ENCODE measurements at regions not wholly inside any gene's neighbourhood (a gene's known extent, or its start where the extent isn't known, plus 50 kb on each side); places are given as distances from the start of the nearest gene placed in this dataset.

DNA sequence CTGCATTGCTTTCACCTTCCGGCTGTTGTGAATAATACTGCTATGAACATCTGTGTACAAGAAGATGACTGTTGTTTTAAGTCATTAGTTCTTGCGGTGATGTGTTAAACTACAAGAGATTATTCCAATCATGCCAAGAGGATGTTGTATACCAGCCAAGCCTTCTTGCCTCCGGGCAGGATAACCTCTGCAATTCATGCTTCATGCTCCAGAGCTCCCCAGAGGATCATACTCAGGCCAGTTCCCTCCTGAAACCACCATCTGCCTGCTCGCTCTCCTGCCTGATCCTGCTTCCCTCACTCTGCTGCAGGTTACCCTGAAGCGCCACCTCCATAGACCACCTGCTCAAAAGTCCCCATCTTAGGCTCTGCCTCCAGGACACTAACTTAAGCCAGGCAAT is 187.1 kb upstream of the PROK2 start:
- H3K9me3 Mint-ChIP-seq (ENCODE audit: unreplicated experiment), result no peaks in the 10 kb centered on the region
- H3K4me3 Mint-ChIP-seq (ENCODE audit: unreplicated experiment), result no peak overlapping the region
- no peaks in the 10 kb centered on the region for H3K36me3 Mint-ChIP-seq (ENCODE audit: unreplicated experiment)
- no peak overlapping the region for H3K27ac Mint-ChIP-seq (ENCODE audit: unreplicated experiment)
- H3K27me3 Mint-ChIP-seq (ENCODE audit: unreplicated experiment), result peaks cover 64% of the 10 kb centered on the region
- no peaks in the 10 kb centered on the region for H3K4me1 Mint-ChIP-seq (ENCODE audit: unreplicated experiment)
- no peak for DNase-seq (ENCODE audit: extremely low spot score, unreplicated experiment)
- TF ChIP-seq, protein P1, sequence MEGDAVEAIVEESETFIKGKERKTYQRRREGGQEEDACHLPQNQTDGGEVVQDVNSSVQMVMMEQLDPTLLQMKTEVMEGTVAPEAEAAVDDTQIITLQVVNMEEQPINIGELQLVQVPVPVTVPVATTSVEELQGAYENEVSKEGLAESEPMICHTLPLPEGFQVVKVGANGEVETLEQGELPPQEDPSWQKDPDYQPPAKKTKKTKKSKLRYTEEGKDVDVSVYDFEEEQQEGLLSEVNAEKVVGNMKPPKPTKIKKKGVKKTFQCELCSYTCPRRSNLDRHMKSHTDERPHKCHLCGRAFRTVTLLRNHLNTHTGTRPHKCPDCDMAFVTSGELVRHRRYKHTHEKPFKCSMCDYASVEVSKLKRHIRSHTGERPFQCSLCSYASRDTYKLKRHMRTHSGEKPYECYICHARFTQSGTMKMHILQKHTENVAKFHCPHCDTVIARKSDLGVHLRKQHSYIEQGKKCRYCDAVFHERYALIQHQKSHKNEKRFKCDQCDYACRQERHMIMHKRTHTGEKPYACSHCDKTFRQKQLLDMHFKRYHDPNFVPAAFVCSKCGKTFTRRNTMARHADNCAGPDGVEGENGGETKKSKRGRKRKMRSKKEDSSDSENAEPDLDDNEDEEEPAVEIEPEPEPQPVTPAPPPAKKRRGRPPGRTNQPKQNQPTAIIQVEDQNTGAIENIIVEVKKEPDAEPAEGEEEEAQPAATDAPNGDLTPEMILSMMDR (IDR thresholded peaks at IDR 0.05), result no peak

DNA sequence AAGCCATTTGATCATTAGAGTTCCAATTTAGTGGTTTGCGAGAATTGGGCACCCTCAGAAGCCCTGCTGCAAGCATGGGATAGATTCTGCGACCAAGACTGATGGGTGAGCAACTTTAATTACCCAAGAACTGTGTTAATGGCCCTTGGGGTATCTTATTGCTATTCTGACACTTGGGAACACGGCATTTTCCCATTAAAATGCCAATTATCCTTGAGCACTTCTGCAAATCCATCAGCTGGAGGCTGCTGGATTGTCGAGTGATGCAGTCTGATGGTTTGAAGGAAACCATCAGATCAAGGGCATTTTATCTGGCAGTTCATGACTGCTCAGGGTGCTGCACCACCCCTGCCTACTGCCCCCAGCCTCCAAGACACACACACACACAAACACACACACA is 183.6 kb upstream of the PROK2 start:
- no peak overlapping the region for H3K4me3 Mint-ChIP-seq (ENCODE audit: unreplicated experiment)
- no peaks in the 10 kb centered on the region for H3K36me3 Mint-ChIP-seq (ENCODE audit: unreplicated experiment)
- peaks cover 71% of the 10 kb centered on the region for H3K27me3 Mint-ChIP-seq (ENCODE audit: unreplicated experiment)
- H3K4me1 Mint-ChIP-seq (ENCODE audit: unreplicated experiment), result no peaks in the 10 kb centered on the region
- H3K27ac Mint-ChIP-seq (ENCODE audit: unreplicated experiment), result no peak overlapping the region
- no peaks in the 10 kb centered on the region for H3K9me3 Mint-ChIP-seq (ENCODE audit: unreplicated experiment)
- TF ChIP-seq, protein P1 (IDR thresholded peaks at IDR 0.05), result no peak
- no peak for DNase-seq (ENCODE audit: extremely low spot score, unreplicated experiment)

DNA sequence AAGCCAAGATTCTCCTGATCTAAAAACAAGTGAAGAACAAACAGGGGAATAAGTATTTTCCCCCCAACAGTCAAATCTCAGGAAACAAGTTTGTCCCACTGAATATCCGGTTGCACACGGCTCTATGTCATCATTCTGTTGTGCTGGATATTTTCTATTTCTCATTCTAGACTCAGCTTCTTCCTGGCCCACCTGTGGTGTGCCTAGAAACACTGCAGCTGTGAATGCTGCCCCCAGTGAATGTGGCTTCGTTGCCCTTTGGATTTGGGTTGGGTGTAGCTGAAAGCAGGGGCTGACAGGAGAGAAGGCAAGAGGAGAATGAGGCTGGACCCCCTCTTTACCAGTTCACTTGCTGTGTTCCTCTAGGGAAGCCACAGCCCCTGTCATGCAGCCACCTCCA is 181.2 kb upstream of the PROK2 start:
- Mint-ChIP-seq H3K36me3 (ENCODE audit: unreplicated experiment) (no peaks in the 10 kb centered on the region), H3K4me3 (ENCODE audit: unreplicated experiment) (no peak overlapping the region), H3K27ac (ENCODE audit: unreplicated experiment) (no peak overlapping the region), H3K27me3 (ENCODE audit: unreplicated experiment) (peaks cover 76% of the 10 kb centered on the region), H3K4me1 (ENCODE audit: unreplicated experiment) (no peaks in the 10 kb centered on the region), H3K9me3 (ENCODE audit: unreplicated experiment) (no peaks in the 10 kb centered on the region)
- no peak for DNase-seq (ENCODE audit: extremely low spot score, unreplicated experiment)
- TF ChIP-seq, protein P1 (IDR thresholded peaks at IDR 0.05), result no peak

DNA sequence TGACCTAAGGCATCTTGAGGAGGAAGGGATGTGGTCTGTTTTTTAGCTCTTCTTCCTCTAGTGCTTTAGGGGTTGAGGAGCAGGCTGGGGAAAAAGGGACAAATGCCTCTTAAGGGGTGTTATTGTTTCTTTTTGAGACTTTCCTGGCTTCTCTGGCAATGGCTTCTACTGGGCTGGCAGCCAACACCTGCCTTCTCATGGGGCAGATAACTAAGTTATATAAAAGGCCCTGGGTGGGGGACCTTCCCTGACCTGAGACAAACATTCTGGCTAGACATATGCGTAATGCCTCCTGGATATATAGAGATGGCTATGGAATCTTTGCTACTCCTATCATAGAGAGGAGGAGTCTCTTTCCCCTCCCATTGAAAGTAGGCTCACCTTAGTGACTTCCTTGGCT is 179.2 kb upstream of the PROK2 start:
- no peak overlapping the region for H3K4me3 Mint-ChIP-seq (ENCODE audit: unreplicated experiment)
- TF ChIP-seq, protein P1 (IDR thresholded peaks at IDR 0.05), result no peak
- no peak overlapping the region for H3K27ac Mint-ChIP-seq (ENCODE audit: unreplicated experiment)
- no peak for DNase-seq (ENCODE audit: extremely low spot score, unreplicated experiment)
- H3K4me1 Mint-ChIP-seq (ENCODE audit: unreplicated experiment), result no peaks in the 10 kb centered on the region
- peaks cover 86% of the 10 kb centered on the region for H3K27me3 Mint-ChIP-seq (ENCODE audit: unreplicated experiment)
- no peaks in the 10 kb centered on the region for H3K36me3 Mint-ChIP-seq (ENCODE audit: unreplicated experiment)
- H3K9me3 Mint-ChIP-seq (ENCODE audit: unreplicated experiment), result no peaks in the 10 kb centered on the region

DNA sequence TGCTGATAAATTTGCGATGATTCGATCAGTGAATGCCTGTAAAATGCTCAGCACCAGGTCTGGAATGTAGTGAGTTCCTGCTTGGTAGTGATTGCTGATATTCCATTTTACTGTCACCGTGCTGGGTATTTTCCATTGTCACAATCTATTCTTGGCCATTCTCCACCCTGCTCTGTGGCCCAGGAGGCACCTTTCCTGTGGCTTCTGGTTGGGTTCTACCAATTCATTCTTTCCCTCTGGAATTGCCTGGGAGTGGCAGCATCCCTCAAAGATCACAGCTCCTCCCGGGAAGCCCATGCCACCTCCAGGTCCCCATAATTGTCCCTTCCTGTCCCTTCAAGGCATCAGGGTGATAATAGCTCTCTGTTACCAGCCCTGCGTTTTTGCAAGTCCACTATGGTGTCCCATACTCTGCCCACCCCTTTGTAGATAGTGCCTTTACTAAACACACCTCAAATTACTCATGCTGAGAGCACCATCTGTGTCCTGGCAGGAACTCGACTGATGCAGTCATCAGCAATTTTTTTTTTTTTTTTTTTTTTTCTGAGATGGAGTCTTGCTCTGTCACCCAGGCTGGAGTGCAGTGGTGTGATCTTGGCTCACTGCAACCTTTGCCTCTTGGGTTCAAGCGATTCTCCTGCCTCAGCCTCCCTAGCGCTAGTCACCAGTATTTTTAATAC is 177.8 kb upstream of the PROK2 start:
- Mint-ChIP-seq H3K9me3 (ENCODE audit: unreplicated experiment) (no peaks in the 10 kb centered on the region), H3K27me3 (ENCODE audit: unreplicated experiment) (peaks cover 76% of the 10 kb centered on the region), H3K27ac (ENCODE audit: unreplicated experiment) (no peak overlapping the region), H3K36me3 (ENCODE audit: unreplicated experiment) (no peaks in the 10 kb centered on the region), H3K4me1 (ENCODE audit: unreplicated experiment) (no peaks in the 10 kb centered on the region), H3K4me3 (ENCODE audit: unreplicated experiment) (no peak overlapping the region)
- TF ChIP-seq, protein P1 (IDR thresholded peaks at IDR 0.05), result no peak
- no peak for DNase-seq (ENCODE audit: extremely low spot score, unreplicated experiment)

Data from osteocyte (in vitro differentiated cells).